Middle frontal gyrus (tissue), 1 donor: ENCODE measurements at regions not wholly inside any gene's neighbourhood (a gene's known extent, or its start where the extent isn't known, plus 50 kb on each side); places are given as distances from the start of the nearest gene placed in this dataset.

ENCODE experiments used
- DNase-seq: peaks from one replicate; pipeline ENCODE4 v3.0.0-alpha.2; 2015; ENCODE audit warnings: low spot score; ENCODE audit errors: extremely low spot score

GRCh38 chr12:42807251-42807650, 217.7 kb upstream of the PRICKLE1 start:
- no peak for DNase-seq

GRCh38 chr12:42804928-42805327, 215.4 kb upstream of the PRICKLE1 start:
- no peak for DNase-seq

GRCh38 chr12:42802785-42803189, 213.2 kb upstream of the PRICKLE1 start:
- no peak for DNase-seq

GRCh38 chr12:42801271-42801670, 211.7 kb upstream of the PRICKLE1 start:
- no peak for DNase-seq

GRCh38 chr12:42799966-42800365, 210.4 kb upstream of the PRICKLE1 start:
- DNase-seq, result no peak

GRCh38 chr12:42798811-42799438, 209.4 kb upstream of the PRICKLE1 start:
- DNase-seq, result no peak

GRCh38 chr12:42794806-42795205, 205.3 kb upstream of the PRICKLE1 start:
- DNase-seq, result no peak

- DNase-seq, result no peak
These were observed 203.6 kb upstream of the PRICKLE1 start for GRCh38 chr12:42793166-42793565.

GRCh38 chr12:42792265-42792664, 202.7 kb upstream of the PRICKLE1 start:
- no peak for DNase-seq

- DNase-seq, result no peak
These were observed 201.9 kb upstream of the PRICKLE1 start for GRCh38 chr12:42791399-42791798.

- no peak for DNase-seq
These were observed 201.2 kb upstream of the PRICKLE1 start for GRCh38 chr12:42790761-42791151.

GRCh38 chr12:42789808-42790760, 200.5 kb upstream of the PRICKLE1 start:
- DNase-seq, result no peak

GRCh38 chr12:42786400-42787148, 197.0 kb upstream of the PRICKLE1 start:
- DNase-seq, result no peak

- no peak for DNase-seq
These were observed 196.4 kb upstream of the PRICKLE1 start for GRCh38 chr12:42785944-42786343.

- no peak for DNase-seq
These were observed 191.1 kb upstream of the PRICKLE1 start for GRCh38 chr12:42780671-42781070.

- no peak for DNase-seq
These were observed 189.8 kb upstream of the PRICKLE1 start for GRCh38 chr12:42779186-42779859.

GRCh38 chr12:42776396-42776795, 186.8 kb upstream of the PRICKLE1 start:
- no peak for DNase-seq

GRCh38 chr12:42774238-42774637, 184.7 kb upstream of the PRICKLE1 start:
- DNase-seq, result no peak

GRCh38 chr12:42770261-42770660, 180.7 kb upstream of the PRICKLE1 start:
- no peak for DNase-seq

- DNase-seq, result no peak
These were observed 179.9 kb upstream of the PRICKLE1 start for GRCh38 chr12:42769455-42769854.

GRCh38 chr12:42767998-42768397, 178.5 kb upstream of the PRICKLE1 start:
- no peak for DNase-seq
